Memory B cell (primary cell): ENCODE measurements at regions not wholly inside any gene's neighbourhood (a gene's known extent, or its start where the extent isn't known, plus 50 kb on each side); places are given as distances from the start of the nearest gene placed in this dataset.

Experiments used
- ATAC-seq: fragments of 150-1000 bp; cut with Tn5 transposase; 2 replicates; pipeline ENCODE4 v1.10.0; 2021; ENCODE audit warnings: low read depth, mild to moderate bottlenecking, moderate library complexity
- DNase-seq, 2 donors: peaks; one replicate each; pipeline ENCODE4 v3.0.0; 2022; ENCODE audit warnings: low spot score in 2 of 2
- H3K27ac Mint-ChIP-seq: one replicate; pipeline ENCODE4 v1.8.0; 2022; ENCODE audit warnings: mild to moderate bottlenecking, moderate library complexity, mixed read lengths
- H3K27me3 Mint-ChIP-seq: one replicate; pipeline ENCODE4 v1.8.0; 2022; ENCODE audit warnings: mixed read lengths
- H3K36me3 Mint-ChIP-seq: one replicate; pipeline ENCODE4 v1.8.0; 2022; ENCODE audit warnings: mild to moderate bottlenecking, mixed read lengths
- H3K4me1 Mint-ChIP-seq: one replicate; pipeline ENCODE4 v1.8.0; 2022; ENCODE audit warnings: mixed read lengths
- H3K4me3 Mint-ChIP-seq: one replicate; pipeline ENCODE4 v1.8.0; 2022; ENCODE audit warnings: mild to moderate bottlenecking, moderate library complexity, mixed read lengths
- H3K9me3 Mint-ChIP-seq: one replicate; pipeline ENCODE4 v1.8.0; 2022; ENCODE audit warnings: mixed read lengths

DNA sequence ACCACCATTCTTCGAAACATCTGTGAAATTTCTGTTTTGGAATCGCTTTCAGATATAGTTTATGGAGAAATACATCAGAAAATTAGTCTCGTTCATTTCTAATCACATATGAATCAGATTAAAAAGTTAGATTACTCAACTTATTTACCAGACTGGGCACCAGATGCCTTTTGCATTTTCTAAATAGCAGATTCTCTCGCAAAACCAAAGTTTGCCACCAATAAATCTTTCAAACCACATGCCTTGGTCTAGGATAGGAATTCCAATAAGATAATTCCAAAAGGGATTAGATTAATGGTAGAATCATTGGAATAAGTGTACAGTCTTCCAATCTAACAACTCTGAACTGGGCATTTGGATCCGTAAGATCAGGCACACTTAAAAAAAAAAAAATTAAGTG, 160.4 kb upstream of the TAB2 start:
- Mint-ChIP-seq H3K27ac (no peak overlapping the region), H3K9me3 (peaks cover 1% of the 10 kb centered on the region), H3K4me3 (no peak overlapping the region), H3K27me3 (no peaks in the 10 kb centered on the region), H3K36me3 (no peaks in the 10 kb centered on the region), H3K4me1 (peaks cover 4% of the 10 kb centered on the region)
- DNase-seq (no peak), ATAC-seq (no peak)

DNA sequence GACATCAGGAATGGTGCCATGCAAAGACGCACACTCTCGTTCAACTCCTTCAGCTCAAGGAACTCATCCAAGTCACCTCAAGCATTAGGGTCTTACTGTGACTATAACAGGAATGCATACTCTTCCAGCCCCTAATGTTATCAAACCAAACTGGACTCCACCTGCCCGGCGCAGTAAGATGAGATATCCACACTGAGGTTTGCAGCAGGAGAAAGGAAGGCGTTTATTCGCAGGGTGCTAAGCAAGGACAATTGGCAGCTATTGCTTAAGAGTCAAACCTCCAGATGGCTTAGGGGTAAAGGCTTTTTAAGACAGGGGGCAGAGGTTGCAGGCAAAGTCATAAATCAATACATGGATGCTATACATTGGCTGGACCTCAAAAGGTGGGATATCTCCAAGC, 159.4 kb upstream of the TAB2 start:
- H3K4me1 Mint-ChIP-seq, result peaks cover 4% of the 10 kb centered on the region
- no peak overlapping the region for H3K4me3 Mint-ChIP-seq
- ATAC-seq (no peak), DNase-seq (no peak)
- H3K27me3 Mint-ChIP-seq, result no peaks in the 10 kb centered on the region
- H3K27ac Mint-ChIP-seq, result no peak overlapping the region
- no peaks in the 10 kb centered on the region for H3K36me3 Mint-ChIP-seq
- H3K9me3 Mint-ChIP-seq, result peaks cover 1% of the 10 kb centered on the region

DNA sequence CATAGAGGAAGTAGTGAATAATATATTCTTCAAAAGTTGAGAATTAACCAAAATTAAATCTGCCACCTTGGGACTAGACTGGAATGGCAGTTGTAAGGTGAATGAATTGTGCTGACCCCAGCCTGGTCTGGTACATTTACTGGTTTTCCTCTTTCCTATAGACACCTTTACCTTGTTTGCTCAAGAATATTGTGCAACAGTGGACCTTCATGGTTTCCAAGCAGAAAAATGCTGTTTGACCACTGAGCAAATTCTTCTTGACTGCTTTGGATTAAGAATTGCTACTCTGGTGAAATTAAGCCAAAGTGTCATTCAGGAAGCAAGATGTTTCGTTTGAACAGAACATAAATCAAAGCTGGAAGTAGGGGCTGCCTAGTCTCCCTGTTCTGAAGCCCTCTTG, 156.6 kb upstream of the TAB2 start:
- no peaks in the 10 kb centered on the region for H3K27me3 Mint-ChIP-seq
- ATAC-seq, result no peak
- peaks cover 4% of the 10 kb centered on the region for H3K4me1 Mint-ChIP-seq
- no peak overlapping the region for H3K4me3 Mint-ChIP-seq
- no peaks in the 10 kb centered on the region for H3K9me3 Mint-ChIP-seq
- no peak for DNase-seq
- H3K36me3 Mint-ChIP-seq, result no peaks in the 10 kb centered on the region
- no peak overlapping the region for H3K27ac Mint-ChIP-seq

DNA sequence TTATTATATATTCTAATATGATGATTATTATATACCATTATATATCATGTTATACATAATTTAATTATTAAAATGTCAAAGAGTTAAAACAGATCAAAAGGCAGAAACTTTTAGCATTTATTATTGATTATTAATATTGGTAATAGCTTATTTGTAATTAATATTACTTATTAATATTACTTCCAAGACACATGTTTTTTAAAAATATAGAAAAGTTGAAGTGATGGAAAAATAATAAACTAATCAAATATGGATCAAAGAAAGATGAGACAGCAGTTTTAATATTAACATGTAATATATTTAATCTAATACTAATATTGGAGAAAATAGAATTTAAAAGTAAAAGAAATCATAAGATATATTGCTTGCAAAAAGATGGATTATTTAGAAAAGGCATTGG, 154.6 kb upstream of the TAB2 start:
- peaks cover 4% of the 10 kb centered on the region for H3K4me1 Mint-ChIP-seq
- no peaks in the 10 kb centered on the region for H3K9me3 Mint-ChIP-seq
- H3K27ac Mint-ChIP-seq, result no peak overlapping the region
- ATAC-seq (no peak), DNase-seq (no peak)
- no peak overlapping the region for H3K4me3 Mint-ChIP-seq
- no peaks in the 10 kb centered on the region for H3K36me3 Mint-ChIP-seq
- no peaks in the 10 kb centered on the region for H3K27me3 Mint-ChIP-seq

DNA sequence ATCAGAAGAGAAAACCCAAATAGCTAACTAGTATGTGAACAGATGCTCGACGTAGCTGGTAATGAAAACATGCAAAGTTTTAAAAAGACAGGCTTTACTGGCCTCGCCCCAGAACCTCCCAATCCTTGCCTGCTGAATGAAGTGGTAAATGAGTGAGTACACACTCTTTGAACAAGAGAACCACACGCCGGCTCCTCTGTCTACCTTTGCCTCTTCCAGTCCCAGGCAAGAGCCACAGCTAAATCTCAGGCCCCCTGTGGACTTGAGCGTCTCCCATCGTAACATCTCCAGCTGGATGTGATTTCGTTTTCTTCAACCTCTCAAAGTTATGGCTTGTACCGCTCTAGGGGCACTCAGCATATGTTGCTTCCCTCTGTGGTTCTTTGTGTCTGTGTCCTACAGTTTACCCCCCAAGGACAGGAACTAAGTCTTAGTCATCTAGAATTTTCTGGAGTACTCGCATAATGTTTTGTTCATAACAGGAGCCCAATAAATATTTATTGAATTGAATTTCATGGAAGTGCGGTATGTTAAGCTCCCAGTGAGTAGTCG, 153.2 kb upstream of the TAB2 start:
- H3K27ac Mint-ChIP-seq, result no peak overlapping the region
- H3K4me3 Mint-ChIP-seq, result no peak overlapping the region
- H3K9me3 Mint-ChIP-seq, result no peaks in the 10 kb centered on the region
- ATAC-seq (no peak), DNase-seq (no peak)
- H3K36me3 Mint-ChIP-seq, result peaks cover 1% of the 10 kb centered on the region
- H3K27me3 Mint-ChIP-seq, result peaks cover 4% of the 10 kb centered on the region
- peaks cover 6% of the 10 kb centered on the region for H3K4me1 Mint-ChIP-seq

DNA sequence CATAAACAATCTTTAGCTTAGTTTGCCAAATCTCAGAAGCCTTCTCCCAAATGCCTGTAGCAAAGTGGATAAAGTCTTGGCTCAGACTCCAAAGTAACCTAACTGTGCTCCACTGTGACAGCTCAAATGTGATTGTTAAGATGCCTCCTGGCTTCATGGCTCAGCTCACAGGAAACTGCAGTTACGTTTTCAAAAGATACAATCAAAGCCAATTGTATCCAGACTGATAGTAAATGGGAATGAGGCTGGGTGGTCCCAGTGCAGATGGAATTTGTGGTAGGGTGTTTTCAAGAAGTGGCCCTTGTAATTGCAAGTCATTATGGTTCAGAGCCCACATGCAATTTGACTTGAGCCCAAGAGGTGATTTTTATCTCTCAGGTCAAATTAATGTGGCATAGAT, 151.2 kb upstream of the TAB2 start:
- ATAC-seq (no peak), DNase-seq (no peak)
- Mint-ChIP-seq H3K27me3 (peaks cover 7% of the 10 kb centered on the region), H3K36me3 (peaks cover 1% of the 10 kb centered on the region), H3K4me1 (peaks cover 7% of the 10 kb centered on the region), H3K27ac (no peak overlapping the region), H3K9me3 (no peaks in the 10 kb centered on the region), H3K4me3 (no peak overlapping the region)

DNA sequence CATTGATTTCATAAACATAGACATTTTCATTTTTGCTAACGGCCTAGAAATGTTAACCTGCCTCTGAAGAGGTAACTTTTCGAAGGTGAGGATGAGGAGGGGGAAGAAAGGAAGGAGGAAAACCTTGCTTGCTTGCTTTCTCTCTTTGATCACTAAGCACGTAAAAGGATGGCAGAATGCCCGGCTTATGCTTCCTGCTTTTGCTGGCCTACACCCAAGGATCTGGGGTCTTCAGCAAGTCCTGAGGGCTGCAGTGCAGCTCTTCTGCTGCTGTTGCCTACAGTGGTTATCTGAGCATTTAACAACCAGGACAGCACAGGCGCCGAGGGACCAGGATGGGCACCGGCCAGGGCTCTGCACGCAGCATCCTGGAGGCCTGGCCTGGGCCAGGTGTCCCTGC, 150.8 kb upstream of the TAB2 start:
- peaks cover 7% of the 10 kb centered on the region for H3K4me1 Mint-ChIP-seq
- DNase-seq (no peak), ATAC-seq (no peak)
- H3K27me3 Mint-ChIP-seq, result peaks cover 7% of the 10 kb centered on the region
- no peak overlapping the region for H3K4me3 Mint-ChIP-seq
- no peak overlapping the region for H3K27ac Mint-ChIP-seq
- peaks cover 1% of the 10 kb centered on the region for H3K36me3 Mint-ChIP-seq
- H3K9me3 Mint-ChIP-seq, result no peaks in the 10 kb centered on the region

DNA sequence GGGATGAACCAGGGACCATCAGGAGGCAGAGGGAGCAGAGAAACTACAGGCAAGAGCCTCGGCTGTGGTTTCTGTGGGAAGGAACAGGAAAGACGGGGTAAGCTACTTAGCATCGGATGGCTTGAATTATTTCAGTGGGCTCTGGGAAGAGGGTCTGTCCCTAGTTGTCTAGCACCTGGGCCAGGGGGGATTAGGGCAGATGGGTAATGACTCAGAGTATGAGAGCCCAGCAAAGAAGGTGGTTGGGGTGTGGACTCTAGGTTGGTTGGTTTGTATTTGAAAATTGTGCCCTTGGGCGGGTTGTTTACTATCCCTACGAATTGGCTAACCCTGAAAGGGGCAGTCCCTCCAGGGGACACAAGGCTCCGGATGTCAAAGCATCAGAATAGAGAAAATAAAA, 148.5 kb upstream of the TAB2 start:
- no peak overlapping the region for H3K27ac Mint-ChIP-seq
- H3K4me1 Mint-ChIP-seq, result peaks cover 7% of the 10 kb centered on the region
- peaks cover 1% of the 10 kb centered on the region for H3K36me3 Mint-ChIP-seq
- H3K9me3 Mint-ChIP-seq, result no peaks in the 10 kb centered on the region
- H3K4me3 Mint-ChIP-seq, result no peak overlapping the region
- ATAC-seq, result peak; percentile 22
- peaks cover 7% of the 10 kb centered on the region for H3K27me3 Mint-ChIP-seq
- no peak for DNase-seq

DNA sequence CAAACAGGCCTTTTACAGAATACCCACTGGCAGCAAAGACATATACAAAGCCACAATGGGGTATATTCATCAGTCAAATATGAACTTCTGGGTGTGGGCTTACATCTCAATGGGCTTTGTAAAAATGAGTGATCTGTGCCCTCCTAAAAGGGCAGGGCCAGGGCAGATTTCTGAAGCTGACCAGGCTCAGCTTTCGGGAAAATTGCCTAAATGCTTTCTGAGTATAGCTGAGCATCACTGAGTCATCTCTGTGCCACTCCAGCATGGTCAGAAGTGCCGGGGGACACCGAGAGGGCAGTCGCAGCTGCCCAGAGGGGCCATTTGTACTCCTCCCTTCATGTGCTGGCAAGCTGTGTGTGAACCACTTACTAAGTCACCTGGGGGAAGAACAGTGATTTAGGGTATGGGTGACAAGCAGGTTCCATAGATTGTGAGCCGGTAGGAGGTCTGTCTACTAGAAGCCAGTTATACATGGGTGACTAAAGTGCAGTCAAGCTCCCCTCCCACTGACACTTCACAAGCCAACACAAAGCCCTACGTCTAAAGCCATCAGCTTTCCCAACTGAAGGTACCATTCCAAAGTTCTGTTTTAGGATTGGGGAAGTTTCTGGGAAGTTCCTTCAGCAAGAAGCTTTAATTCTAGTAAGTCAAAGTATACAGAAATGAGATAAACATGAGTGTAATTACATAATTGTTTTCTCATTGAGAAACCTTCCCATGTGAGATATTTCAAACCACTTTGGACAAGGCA, 147.6 kb upstream of the TAB2 start:
- peaks cover 7% of the 10 kb centered on the region for H3K4me1 Mint-ChIP-seq
- DNase-seq, result no peak
- no peak for ATAC-seq
- H3K27me3 Mint-ChIP-seq, result peaks cover 7% of the 10 kb centered on the region
- no peak overlapping the region for H3K4me3 Mint-ChIP-seq
- no peak overlapping the region for H3K27ac Mint-ChIP-seq
- no peaks in the 10 kb centered on the region for H3K9me3 Mint-ChIP-seq
- H3K36me3 Mint-ChIP-seq, result peaks cover 1% of the 10 kb centered on the region

DNA sequence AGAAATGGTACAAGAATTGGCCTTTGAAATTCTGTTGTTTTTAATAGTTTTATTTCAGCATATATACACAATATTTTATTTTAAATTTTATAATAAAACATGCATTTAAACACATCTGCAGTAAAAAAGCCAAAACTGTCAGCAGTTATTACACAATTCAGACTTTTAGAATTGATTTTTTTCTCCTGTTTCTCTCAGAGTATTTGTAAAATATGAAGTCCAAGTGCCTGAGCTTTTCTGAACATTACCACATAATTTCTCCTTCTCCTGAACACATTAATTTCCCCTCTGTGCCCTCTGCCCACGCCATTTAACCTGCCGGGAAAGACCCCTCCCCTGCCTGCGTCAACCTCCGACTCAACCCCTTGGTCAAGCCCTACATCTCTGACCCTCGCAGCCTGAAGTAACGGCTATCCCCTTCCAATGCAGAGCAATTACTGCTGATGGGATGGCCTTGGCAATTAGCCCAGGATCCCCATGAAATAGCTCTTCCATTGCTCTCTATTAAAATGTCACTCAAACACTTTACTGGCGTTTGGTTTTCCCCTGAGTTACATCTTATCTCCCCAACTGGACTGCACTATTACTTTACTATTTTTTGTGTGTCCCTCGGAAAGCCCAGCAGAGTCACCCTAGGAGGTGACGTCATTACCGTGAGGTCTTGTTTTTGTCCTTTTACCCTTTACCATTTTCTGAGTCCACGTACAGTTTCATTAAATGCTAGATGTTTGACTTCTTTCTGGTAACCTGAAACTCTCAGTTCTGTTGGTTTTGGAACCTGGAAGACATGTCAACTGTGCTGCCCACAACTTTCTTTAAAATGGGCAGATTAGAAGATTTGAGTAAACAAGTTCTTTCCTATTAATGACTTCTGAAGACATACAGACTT, 146.7 kb upstream of the TAB2 start:
- Mint-ChIP-seq H3K36me3 (peaks cover 1% of the 10 kb centered on the region), H3K27me3 (peaks cover 7% of the 10 kb centered on the region), H3K27ac (no peak overlapping the region), H3K4me1 (peaks cover 7% of the 10 kb centered on the region), H3K9me3 (no peaks in the 10 kb centered on the region), H3K4me3 (no peak overlapping the region)
- DNase-seq (no peak), ATAC-seq (no peak)

DNA sequence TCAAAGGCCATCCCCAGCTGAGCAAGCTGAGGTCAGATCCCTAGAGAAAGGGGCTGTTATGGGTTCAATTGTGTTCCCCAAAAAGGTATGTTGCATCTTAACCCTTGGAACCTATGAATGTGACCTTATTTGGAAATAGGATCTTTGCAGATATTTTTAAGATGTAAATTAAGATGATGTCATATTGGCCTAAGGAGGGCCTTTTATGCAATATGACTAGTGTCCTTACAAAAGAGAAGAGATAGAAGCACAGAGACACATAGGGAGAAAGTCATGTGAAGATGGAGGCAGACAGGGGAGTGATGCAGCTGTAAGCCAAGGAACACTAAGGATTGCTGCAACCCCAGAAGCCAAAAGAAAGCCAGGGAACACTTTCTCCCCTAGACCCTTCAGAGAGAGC, 144.3 kb upstream of the TAB2 start:
- Mint-ChIP-seq H3K27ac (no peak overlapping the region), H3K9me3 (peaks cover 2% of the 10 kb centered on the region), H3K36me3 (peaks cover 1% of the 10 kb centered on the region), H3K4me3 (no peak overlapping the region), H3K4me1 (peaks cover 7% of the 10 kb centered on the region), H3K27me3 (peaks cover 7% of the 10 kb centered on the region)
- DNase-seq (no peak), ATAC-seq (no peak)

DNA sequence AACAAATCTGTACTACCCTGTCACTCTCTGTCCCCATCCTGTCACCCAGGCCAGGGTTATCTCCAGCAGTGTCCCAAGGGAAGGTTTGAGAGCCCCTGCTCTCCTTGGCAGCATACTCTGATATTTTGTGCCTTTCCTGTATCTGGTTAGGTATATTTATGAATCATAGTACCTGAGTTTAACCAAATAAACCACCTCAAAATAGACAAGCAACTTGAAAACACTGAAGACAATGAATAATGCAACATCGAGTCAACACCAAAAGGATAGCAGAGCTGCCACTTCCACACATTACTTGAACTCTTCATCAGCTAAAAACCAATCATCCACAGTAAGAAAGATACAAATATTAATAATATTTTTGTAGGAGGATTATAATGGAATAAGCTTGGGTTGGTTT, 142.6 kb upstream of the TAB2 start:
- Mint-ChIP-seq H3K4me1 (peaks cover 6% of the 10 kb centered on the region), H3K9me3 (peaks cover 2% of the 10 kb centered on the region), H3K27ac (no peak overlapping the region), H3K4me3 (no peak overlapping the region), H3K27me3 (peaks cover 3% of the 10 kb centered on the region), H3K36me3 (no peaks in the 10 kb centered on the region)
- no peak for ATAC-seq
- DNase-seq, result no peak

DNA sequence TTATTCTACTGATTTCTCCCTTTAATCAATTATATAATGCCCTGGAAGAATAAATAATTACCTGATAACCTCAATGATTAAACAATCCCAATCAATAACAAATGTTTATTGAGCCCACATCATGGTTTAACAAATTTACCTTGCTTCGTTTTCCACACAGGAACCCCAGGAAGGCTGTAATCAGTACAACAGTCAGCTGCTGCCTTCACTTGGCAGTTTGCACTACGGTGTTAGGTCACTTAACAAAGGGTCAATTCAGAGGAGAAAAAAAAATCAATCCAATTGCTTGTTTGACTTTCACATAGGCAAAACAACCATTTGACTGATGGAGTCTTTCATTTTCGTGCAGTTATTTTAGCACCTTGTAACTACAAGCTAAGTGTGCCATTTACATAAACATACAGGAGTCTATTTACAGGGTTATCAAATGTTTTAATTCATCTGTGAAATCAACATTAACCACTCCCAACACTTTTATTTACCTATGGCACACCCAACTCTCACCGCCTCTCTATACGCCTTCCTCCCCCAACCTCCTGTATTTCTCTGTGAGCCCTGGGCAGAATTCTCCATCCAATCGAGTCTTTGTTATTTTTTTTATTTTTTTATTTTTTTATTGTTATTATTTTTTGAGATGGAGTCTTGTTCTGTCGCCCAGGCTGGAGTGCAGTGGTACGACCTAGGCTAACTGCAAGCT, 140.4 kb upstream of the TAB2 start:
- DNase-seq (no peak), ATAC-seq (no peak)
- H3K36me3 Mint-ChIP-seq, result no peaks in the 10 kb centered on the region
- H3K27me3 Mint-ChIP-seq, result no peaks in the 10 kb centered on the region
- peaks cover 2% of the 10 kb centered on the region for H3K9me3 Mint-ChIP-seq
- peaks cover 4% of the 10 kb centered on the region for H3K4me1 Mint-ChIP-seq
- H3K27ac Mint-ChIP-seq, result no peak overlapping the region
- no peak overlapping the region for H3K4me3 Mint-ChIP-seq

DNA sequence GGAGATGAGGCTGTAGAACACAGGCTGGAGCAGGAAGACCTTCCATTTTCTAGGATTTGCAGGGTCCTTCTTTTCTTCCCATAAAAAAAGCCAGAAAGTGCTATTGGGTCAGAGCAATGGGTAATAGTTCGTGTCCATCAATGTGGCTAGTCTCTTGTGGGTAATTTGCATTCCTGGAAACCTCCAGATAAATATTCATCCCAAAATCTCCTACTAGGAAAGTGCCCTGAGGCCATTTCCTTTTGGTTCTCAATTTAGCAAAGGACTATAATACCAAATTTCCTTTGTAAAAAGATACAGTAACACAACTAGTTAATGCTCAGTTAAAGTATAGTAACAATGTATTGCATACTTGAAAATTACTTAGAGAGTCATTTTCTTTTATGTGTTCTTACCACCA, 138.1 kb upstream of the TAB2 start:
- H3K27me3 Mint-ChIP-seq, result no peaks in the 10 kb centered on the region
- ATAC-seq (no peak), DNase-seq (no peak)
- no peak overlapping the region for H3K27ac Mint-ChIP-seq
- H3K9me3 Mint-ChIP-seq, result peaks cover 2% of the 10 kb centered on the region
- no peak overlapping the region for H3K4me3 Mint-ChIP-seq
- no peaks in the 10 kb centered on the region for H3K36me3 Mint-ChIP-seq
- H3K4me1 Mint-ChIP-seq, result peaks cover 4% of the 10 kb centered on the region
